CD14-positive monocyte (primary cell): ENCODE measurements at regions not wholly inside any gene's neighbourhood (a gene's known extent, or its start where the extent isn't known, plus 50 kb on each side); places are given as distances from the start of the nearest gene placed in this dataset.

Experiments
- DNase-seq, 3 donors: peaks; one replicate each; pipeline ENCODE4 v3.0.0-alpha.2; 2011 to 2022
- H2AFZ ChIP-seq: 2 replicates; pipeline ENCODE4 v1.6.0; 2012; ENCODE audit warnings: mild to moderate bottlenecking, low read depth, low read length, inconsistent platforms; ENCODE audit not compliant: insufficient read depth, poor library complexity, severe bottlenecking
- H3K27ac ChIP-seq, 2 donors: 1 replicate in 1 of 2; 2 replicates in 1 of 2; pipeline ENCODE4 v1.5.1; 2012 to 2013; ENCODE audit warnings: low read length in 2 of 2, control low read depth in 1 of 2, inconsistent platforms in 1 of 2, low read depth in 1 of 2, mild to moderate bottlenecking in 1 of 2
- H3K27me3 ChIP-seq, 2 donors: one replicate each; pipeline versions ENCODE4 v1.6.0 to v1.6.1; 2011 to 2013; ENCODE audit warnings: low read length in 2 of 2; ENCODE audit not compliant: control insufficient read depth in 2 of 2, insufficient read depth in 2 of 2
- H3K36me3 ChIP-seq, 2 donors: replicated peaks in 1 of 2; 1 replicate in 1 of 2; 2 replicates in 1 of 2; pipeline versions ENCODE4 v1.5.1 to v1.6.1; 2012 to 2013; ENCODE audit warnings: low read length in 2 of 2, control low read depth in 1 of 2, inconsistent platforms in 1 of 2, mild to moderate bottlenecking in 1 of 2; ENCODE audit not compliant: insufficient read depth in 2 of 2, control insufficient read depth in 1 of 2
- H3K4me1 ChIP-seq, 2 donors: 1 replicate in 1 of 2; 2 replicates in 1 of 2; pipeline versions ENCODE4 v1.5.1 to v1.6.1; 2012 to 2013; ENCODE audit warnings: low read length in 2 of 2, control low read depth in 1 of 2, inconsistent platforms in 1 of 2, mild to moderate bottlenecking in 1 of 2, moderate library complexity in 1 of 2; ENCODE audit not compliant: insufficient read depth in 2 of 2, control insufficient read depth in 1 of 2
- H3K4me2 ChIP-seq: replicated peaks from 2 replicates; pipeline ENCODE3; 2012; ENCODE audit warnings: low read length, moderate library complexity, mild to moderate bottlenecking; ENCODE audit not compliant: poor library complexity, severe bottlenecking; ENCODE audit errors: extremely low read depth
- H3K4me3 ChIP-seq, 3 experiments: fragments of 200-600 bp in 1 of 3; sonication (generic) in 1 of 3; replicated peaks in 1 of 3; 1 replicate in 2 of 3; 2 replicates in 1 of 3; pipeline ENCODE4 v1.5.1; 2011 to 2013; ENCODE audit warnings: low read length in 3 of 3, mild to moderate bottlenecking in 3 of 3, control low read depth in 2 of 3, low read depth in 2 of 3, inconsistent platforms in 1 of 3, moderate library complexity in 1 of 3
- H3K79me2 ChIP-seq: 2 replicates; pipeline ENCODE4 v1.6.0; 2012; ENCODE audit warnings: mild to moderate bottlenecking, control low read depth, inconsistent platforms, low read length, moderate library complexity; ENCODE audit not compliant: insufficient read depth
- H3K9ac ChIP-seq: 2 replicates; pipeline ENCODE4 v1.6.0; 2017; ENCODE audit warnings: low read length, mild to moderate bottlenecking; ENCODE audit not compliant: insufficient read depth, poor library complexity, severe bottlenecking
- H3K9me3 ChIP-seq, 2 donors: replicated peaks in 1 of 2; 1 replicate in 1 of 2; 2 replicates in 1 of 2; pipeline versions ENCODE4 v1.5.1 to v1.6.1; 2012 to 2013; ENCODE audit warnings: low read length in 2 of 2, control low read depth in 1 of 2; ENCODE audit not compliant: control insufficient read depth in 1 of 2, insufficient read depth in 1 of 2
- H4K20me1 ChIP-seq: 2 replicates; pipeline ENCODE4 v1.6.0; 2012; ENCODE audit warnings: mild to moderate bottlenecking, low read length, control low read depth, moderate library complexity; ENCODE audit not compliant: insufficient read depth
- H3K27ac Mint-ChIP-seq, 7 donors: one replicate each; pipeline ENCODE4 v1.8.0; 2020; ENCODE audit warnings: mild to moderate bottlenecking in 7 of 7, mixed read lengths in 7 of 7, moderate library complexity in 6 of 7, inconsistent platforms in 2 of 7
- H3K27me3 Mint-ChIP-seq, 3 donors: one replicate each; pipeline ENCODE4 v1.8.0; 2021 to 2022; ENCODE audit warnings: low read depth in 3 of 3, mild to moderate bottlenecking in 3 of 3, mixed read lengths in 3 of 3, moderate library complexity in 3 of 3, inconsistent platforms in 1 of 3
- H3K36me3 Mint-ChIP-seq, 2 donors: one replicate each; pipeline ENCODE4 v1.8.0; 2020; ENCODE audit warnings: mixed read lengths in 2 of 2, inconsistent platforms in 1 of 2, mild to moderate bottlenecking in 1 of 2
- H3K4me1 Mint-ChIP-seq: one replicate; pipeline ENCODE4 v1.8.0; 2020; ENCODE audit warnings: mild to moderate bottlenecking, mixed read lengths
- H3K4me3 Mint-ChIP-seq, 2 donors: one replicate each; pipeline ENCODE4 v1.8.0; 2020; ENCODE audit warnings: mild to moderate bottlenecking in 2 of 2, mixed read lengths in 2 of 2, moderate library complexity in 1 of 2
- H3K9me3 Mint-ChIP-seq, 7 donors: one replicate each; pipeline ENCODE4 v1.8.0; 2020 to 2022; ENCODE audit warnings: mixed read lengths in 7 of 7, mild to moderate bottlenecking in 6 of 7, moderate library complexity in 6 of 7, inconsistent platforms in 2 of 7
- CTCF ChIP-seq: fragments of 200-600 bp; IDR thresholded peaks from one replicate; pipeline ENCODE4 v1.8.0; 2022; ENCODE audit warnings: antibody characterized with exemption, mild to moderate bottlenecking
- WGBS: methylation state at CpG from one replicate; pipeline ENCODE4 v1.1.5; 2013; ENCODE audit warnings: missing lambda C conversion rate; ENCODE audit not compliant: insufficient coverage; 5-methylcytosine and 5-hydroxymethylcytosine counted together
- intact Hi-C, 2 donors: fragments of 100-400 bp; cut with micrococcal nuclease; formaldehyde crosslinking; loops; one replicate each; pipeline versions ENCODE4 v1.15.0 to v1.15.1; 2023

- Histone ChIP-seq H3K4me3 (no peak overlapping the region), H2AFZ (no peak overlapping the region), H3K9me3 (no peaks in the 10 kb centered on the region), H3K4me1 (peaks cover 0 to 4% of the 10 kb centered on the region in 2 donors), H4K20me1 (no peaks in the 10 kb centered on the region), H3K27me3 (no peaks in the 10 kb centered on the region), H3K27ac (no peak overlapping the region), H3K4me2 (no peak overlapping the region), H3K79me2 (no peaks in the 10 kb centered on the region), H3K36me3 (no peaks in the 10 kb centered on the region), H3K9ac (no peak overlapping the region)
- 100% methylated on average over 1 of the region's 2 CpGs for WGBS
- H3K4me1 Mint-ChIP-seq = peaks cover 4% of the 10 kb centered on the region
- H3K27me3 Mint-ChIP-seq = peaks cover 0 to 2% (median 2%) of the 10 kb centered on the region in 3 donors
- intact Hi-C loops = no loop called here
- peaks cover 0 to 2% (median 0%) of the 10 kb centered on the region in 7 donors for H3K9me3 Mint-ChIP-seq
- TF ChIP-seq CTCF = no peak
- H3K4me3 Mint-ChIP-seq = no peak overlapping the region
- DNase-seq = no peak
- H3K27ac Mint-ChIP-seq = no peak overlapping the region
- H3K36me3 Mint-ChIP-seq = no peaks in the 10 kb centered on the region
Measured at GRCh38 chr20:6908673-6909072, 141.2 kb downstream of the BMP2 start.

- Histone ChIP-seq H3K4me1 (peaks cover 0 to 4% of the 10 kb centered on the region in 2 donors), H3K9ac (no peak overlapping the region), H2AFZ (no peak overlapping the region), H3K9me3 (no peaks in the 10 kb centered on the region), H3K27me3 (no peaks in the 10 kb centered on the region), H3K4me3 (no peak overlapping the region), H3K79me2 (no peaks in the 10 kb centered on the region), H3K36me3 (no peaks in the 10 kb centered on the region), H4K20me1 (no peaks in the 10 kb centered on the region), H3K4me2 (no peak overlapping the region), H3K27ac (no peak overlapping the region)
- WGBS = 100% methylated on average over 1 of the region's 3 CpGs
- intact Hi-C loops = no loop called here
- peaks cover 0 to 2% (median 2%) of the 10 kb centered on the region in 3 donors for H3K27me3 Mint-ChIP-seq
- H3K4me3 Mint-ChIP-seq = no peak overlapping the region
- TF ChIP-seq CTCF = no peak
- H3K9me3 Mint-ChIP-seq = peaks cover 0 to 2% (median 0%) of the 10 kb centered on the region in 7 donors
- H3K4me1 Mint-ChIP-seq = peaks cover 4% of the 10 kb centered on the region
- no peak overlapping the region for H3K27ac Mint-ChIP-seq
- no peaks in the 10 kb centered on the region for H3K36me3 Mint-ChIP-seq
- DNase-seq = no peak
Measured at GRCh38 chr20:6909608-6910007, 142.1 kb downstream of the BMP2 start.
